Ureter (tissue), 1 donor: ENCODE measurements at regions not wholly inside any gene's neighbourhood (a gene's known extent, or its start where the extent isn't known, plus 50 kb on each side); places are given as distances from the start of the nearest gene placed in this dataset.
"Not testable (repeated sequence)": the region's sequence is repeated elsewhere in the genome, so short reads cannot be mapped to it uniquely, and the experiment has no call there.

Experiments
- DNase-seq: peaks from one replicate; pipeline ENCODE4 v3.0.0-alpha.2; 2020; ENCODE audit warnings: low spot score
- donor health status: DM: yes; HTN: yes; CAD: no.

- DNase-seq = no peak
Observed at GRCh38 chr13:62432295-62432694, 1016.6 kb upstream of the PCDH20 start.

GRCh38 chr13:62431852-62432251, 1016.2 kb upstream of the PCDH20 start:
- DNase-seq = no peak

- DNase-seq = no peak
Observed at GRCh38 chr13:62418872-62419271, 1003.2 kb upstream of the PCDH20 start.

- DNase-seq = no peak
Observed at GRCh38 chr13:62418376-62418775, 1002.7 kb upstream of the PCDH20 start.

GRCh38 chr13:62407871-62408270, 992.2 kb upstream of the PCDH20 start:
- no peak for DNase-seq

GRCh38 chr13:62388515-62388914, 972.9 kb upstream of the PCDH20 start:
- DNase-seq = no peak

GRCh38 chr13:62387647-62388046, 972.0 kb upstream of the PCDH20 start:
- no peak for DNase-seq

GRCh38 chr13:62379241-62379640, 963.6 kb upstream of the PCDH20 start:
- DNase-seq = not testable (repeated sequence)

- DNase-seq = no peak
Observed at GRCh38 chr13:62377838-62378237, 962.2 kb upstream of the PCDH20 start.

- no peak for DNase-seq
Observed at GRCh38 chr13:62375653-62376052, 960.0 kb upstream of the PCDH20 start.

GRCh38 chr13:62371737-62372136, 956.1 kb upstream of the PCDH20 start:
- no peak for DNase-seq

- not testable (repeated sequence) for DNase-seq
Observed at GRCh38 chr13:62367971-62368370, 952.3 kb upstream of the PCDH20 start.

- no peak for DNase-seq
Observed at GRCh38 chr13:62360609-62361008, 945.0 kb upstream of the PCDH20 start.

- DNase-seq = no peak
Observed at GRCh38 chr13:62358646-62358932, 942.9 kb upstream of the PCDH20 start.

- no peak for DNase-seq
Observed at GRCh38 chr13:62357887-62358645, 942.4 kb upstream of the PCDH20 start.

GRCh38 chr13:62356977-62357376, 941.3 kb upstream of the PCDH20 start:
- DNase-seq = no peak

- no peak for DNase-seq
Observed at GRCh38 chr13:62337109-62337880, 921.6 kb upstream of the PCDH20 start.

GRCh38 chr13:62336507-62336906, 920.9 kb upstream of the PCDH20 start:
- no peak for DNase-seq

GRCh38 chr13:62333466-62333865, 917.8 kb upstream of the PCDH20 start:
- no peak for DNase-seq

- DNase-seq = no peak
Observed at GRCh38 chr13:62331384-62331783, 915.7 kb upstream of the PCDH20 start.

- DNase-seq = no peak
Observed at GRCh38 chr13:62327367-62327766, 911.7 kb upstream of the PCDH20 start.

- DNase-seq = no peak
Observed at GRCh38 chr13:62324842-62325241, 909.2 kb upstream of the PCDH20 start.

GRCh38 chr13:62321895-62322294, 906.2 kb upstream of the PCDH20 start:
- DNase-seq = no peak

- no peak for DNase-seq
Observed at GRCh38 chr13:62321139-62321538, 905.5 kb upstream of the PCDH20 start.
